NCI-H1930 (cell line): ENCODE measurements at regions not wholly inside any gene's neighbourhood (a gene's known extent, or its start where the extent isn't known, plus 50 kb on each side); places are given as distances from the start of the nearest gene placed in this dataset.
"Not testable (repeated sequence)": the region's sequence is repeated elsewhere in the genome, so short reads cannot be mapped to it uniquely, and the experiment has no call there.

Experiments
- DNase-seq, 2 experiments: peaks; one replicate each; lab custom pipeline; 2025; lab: John Stamatoyannopoulos, UW

DNA sequence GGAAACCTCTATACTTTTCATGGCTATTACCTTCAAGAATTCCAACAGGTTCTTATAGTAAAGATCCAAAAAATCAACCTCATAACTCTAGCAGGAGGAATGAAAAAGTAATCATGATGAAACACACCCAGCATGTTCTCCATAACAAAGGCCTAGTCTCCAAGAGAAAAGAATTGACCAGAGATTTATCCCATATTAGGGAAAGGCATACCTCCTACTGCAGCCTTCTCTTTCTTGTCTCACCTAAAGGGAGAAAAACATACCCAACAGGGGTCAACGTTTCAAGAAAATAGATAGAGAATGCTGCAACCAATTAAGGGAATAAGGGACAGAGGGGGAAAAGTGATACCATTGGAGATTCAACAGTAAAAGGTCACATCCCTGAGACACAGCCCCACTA is 262.5 kb downstream of the FRK start:
- no peak for DNase-seq

DNA sequence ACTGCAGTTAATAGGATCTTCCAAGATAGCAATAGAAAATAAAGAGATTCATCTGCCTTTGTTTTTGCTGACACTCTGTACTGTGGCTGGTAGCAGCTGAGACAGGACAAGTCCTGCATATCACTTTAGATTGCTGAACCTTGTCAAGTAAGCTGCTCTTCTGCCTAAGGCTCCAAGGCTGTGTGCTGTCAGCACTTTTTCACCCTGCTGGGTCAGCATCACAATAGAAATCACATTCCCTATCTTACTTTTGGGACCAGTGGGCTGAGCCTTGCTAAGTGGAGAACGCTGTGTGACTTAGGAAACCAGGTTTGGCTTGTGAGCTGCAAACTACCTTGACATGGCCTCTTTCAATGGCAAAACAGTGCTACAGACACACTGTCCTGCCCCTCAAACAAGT is 263.9 kb downstream of the FRK start:
- no peak for DNase-seq

DNA sequence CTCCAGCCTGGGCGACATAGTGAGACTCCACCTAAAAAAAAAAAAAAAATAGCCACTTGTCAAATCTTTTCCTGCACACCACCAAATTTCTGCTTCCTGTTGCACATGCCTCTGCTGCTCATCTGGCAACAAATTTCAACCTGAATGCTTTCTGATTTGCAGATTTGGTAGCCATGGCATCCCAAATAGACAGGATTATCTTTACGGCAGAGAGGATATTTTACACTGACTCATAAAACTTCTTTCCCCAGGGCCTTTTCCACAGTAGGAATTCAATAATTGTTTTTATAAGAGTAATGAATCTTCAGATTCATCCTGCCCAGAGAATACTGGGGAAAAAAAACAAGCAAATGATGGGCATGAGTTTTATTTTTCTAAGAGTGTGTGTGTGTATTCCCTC is 264.6 kb downstream of the FRK start:
- no peak for DNase-seq

DNA sequence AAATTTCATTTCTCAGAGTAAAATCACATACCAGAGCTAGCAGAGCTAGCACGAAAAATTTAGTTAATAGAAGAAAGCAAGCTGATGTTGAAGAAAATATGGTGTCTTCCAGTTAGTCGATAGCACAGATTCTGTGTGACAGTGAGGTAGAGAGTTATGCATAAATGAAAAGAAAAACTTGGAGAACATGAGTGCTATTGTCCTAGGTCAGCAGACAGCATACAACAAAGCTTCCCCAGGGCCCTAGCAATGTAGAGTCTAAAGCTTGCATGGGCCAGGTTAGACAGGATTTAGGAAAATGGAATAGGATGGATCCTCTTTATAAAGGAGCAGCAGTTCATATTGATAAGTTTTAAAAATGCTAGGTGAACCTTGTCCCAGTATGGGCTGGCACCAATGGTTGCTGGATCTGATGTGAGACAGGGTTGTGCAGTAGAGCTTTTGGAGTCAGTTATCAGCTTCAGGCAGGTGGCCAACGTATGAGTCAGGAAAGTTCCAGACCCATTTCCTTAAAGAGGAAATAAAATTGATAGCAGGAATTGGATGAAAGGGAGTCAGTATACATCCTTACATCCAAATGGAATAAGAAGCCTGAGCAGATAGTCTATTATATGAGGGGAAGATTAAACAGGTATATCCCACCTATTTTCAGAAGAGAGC is 277.2 kb downstream of the FRK start:
- DNase-seq = no peak

DNA sequence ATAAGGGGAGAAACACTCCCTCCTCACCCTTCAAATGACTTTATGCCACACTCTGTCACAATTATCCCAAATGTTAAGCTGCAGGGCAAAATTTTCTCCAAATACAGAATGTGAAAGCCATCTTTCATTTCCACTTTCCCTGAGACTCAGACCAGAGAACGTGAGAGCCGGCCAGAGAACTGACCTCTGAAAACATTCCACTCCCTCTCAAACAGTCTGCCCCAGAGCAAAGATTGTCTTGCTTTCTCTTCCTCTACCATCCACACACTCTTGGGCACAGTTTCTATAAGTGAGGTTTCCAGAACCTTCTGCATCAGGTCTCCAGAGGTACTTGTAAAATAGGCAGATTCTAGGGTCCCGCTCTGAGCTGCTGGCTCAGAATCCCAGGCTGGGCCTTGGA is 278.1 kb downstream of the FRK start:
- no peak for DNase-seq

DNA sequence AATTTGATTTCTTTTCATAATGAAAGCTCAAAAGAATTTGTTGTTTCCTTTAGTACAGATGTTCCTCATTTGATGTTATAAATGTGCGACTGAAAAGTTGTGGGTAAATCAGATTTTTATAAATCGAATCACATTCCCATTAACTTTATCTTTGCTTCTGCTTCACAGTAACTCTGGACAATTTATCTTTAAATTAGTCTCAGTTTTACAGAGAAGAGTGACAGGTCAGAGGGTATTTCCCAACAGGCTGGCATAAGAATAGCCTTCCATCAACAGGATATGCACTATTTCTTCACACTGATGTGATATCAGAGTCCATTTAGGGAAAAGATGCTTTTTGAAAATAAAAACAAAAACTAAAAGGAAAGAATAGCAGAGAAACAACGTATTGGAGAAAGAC is 286.9 kb downstream of the FRK start:
- DNase-seq = no peak

DNA sequence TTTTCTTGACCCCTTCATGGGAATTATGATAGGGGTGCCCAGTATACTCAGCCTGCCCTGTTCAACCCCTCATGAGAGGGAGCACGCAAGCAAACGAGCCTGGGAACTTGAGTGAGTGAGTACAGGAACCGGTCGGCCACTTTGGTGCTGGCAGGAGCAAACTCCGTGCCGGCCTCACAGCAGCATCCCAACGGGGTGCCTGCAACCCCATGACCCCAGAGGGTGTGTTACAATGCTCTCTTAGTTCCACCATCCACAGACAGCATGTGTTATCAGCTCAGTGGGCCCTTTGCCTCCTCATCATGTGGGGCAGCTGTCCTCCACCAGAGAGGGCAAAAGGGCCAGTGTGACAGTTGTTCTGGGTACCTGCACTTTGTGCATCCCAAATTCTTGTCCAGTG is 289.8 kb downstream of the FRK start:
- DNase-seq = no peak

DNA sequence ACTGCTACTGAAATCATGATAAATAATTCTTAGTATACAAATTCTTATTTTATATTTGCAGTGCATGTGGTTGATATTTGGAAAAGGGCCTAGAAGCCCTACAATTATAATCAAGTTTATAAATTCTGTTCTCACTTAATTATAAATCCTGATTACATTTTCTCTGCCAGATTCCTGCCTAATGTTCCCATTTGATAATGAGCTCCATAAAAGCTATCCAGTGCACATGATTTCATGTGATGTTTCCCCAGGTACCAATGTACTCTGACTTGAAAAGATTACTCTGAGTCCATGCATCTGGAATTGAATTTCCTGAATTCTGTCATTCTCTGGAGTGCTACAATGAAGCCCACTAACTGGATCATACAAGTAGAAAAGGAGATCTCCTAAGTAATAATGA is 292.2 kb downstream of the FRK start:
- no peak for DNase-seq

DNA sequence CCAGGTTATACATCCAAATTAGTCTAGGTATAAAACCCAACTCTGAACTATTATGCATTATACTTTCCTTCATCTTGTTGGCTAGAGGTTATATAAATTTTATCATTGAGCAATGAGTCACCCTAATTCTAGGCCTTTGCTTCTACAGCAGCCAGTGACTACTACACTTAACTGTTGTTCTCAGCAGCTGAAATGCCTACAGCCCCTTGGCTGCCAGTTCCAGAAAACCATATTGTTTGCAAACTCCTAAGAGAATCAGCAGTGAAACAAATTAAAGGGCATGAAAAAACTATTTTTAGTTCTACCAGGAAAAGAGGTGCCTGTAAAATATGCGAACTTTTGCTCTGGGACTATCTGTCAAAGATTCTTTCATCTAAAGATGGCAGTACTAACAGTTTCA is 292.8 kb downstream of the FRK start:
- no peak for DNase-seq

DNA sequence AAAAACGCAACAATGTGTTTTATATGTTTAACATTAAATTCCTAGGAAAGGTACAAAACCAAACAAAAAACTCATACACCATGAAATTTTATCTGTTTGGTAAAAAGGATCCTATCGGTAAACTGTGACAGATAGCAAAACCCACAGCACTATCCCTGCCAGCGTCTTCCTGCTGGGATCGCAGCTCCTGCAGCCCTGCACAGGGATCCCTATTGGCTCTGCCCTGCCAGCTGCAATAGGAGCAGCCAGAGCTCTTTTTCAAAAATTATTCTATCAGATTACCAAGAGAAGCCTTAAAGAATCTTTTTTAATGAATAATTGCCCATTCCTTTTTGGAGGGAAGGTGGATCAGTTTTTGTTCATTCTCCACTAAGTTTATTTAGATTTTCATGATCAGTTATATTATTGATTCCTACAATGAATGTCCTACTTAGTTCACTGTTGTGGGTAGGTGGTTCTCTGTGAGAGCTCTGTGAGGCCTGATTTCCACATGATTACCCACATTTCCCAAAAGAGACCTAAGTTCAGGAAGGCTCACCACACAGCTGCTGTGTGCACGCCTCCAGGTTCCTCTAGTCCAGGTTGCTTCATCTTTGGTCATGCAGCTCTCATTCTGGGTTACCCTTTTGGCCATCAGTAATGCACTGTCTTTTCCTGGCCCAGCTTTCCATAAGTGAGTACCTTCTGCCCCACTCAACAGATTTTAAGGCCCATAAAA is 293.8 kb downstream of the FRK start:
- DNase-seq = no peak

DNA sequence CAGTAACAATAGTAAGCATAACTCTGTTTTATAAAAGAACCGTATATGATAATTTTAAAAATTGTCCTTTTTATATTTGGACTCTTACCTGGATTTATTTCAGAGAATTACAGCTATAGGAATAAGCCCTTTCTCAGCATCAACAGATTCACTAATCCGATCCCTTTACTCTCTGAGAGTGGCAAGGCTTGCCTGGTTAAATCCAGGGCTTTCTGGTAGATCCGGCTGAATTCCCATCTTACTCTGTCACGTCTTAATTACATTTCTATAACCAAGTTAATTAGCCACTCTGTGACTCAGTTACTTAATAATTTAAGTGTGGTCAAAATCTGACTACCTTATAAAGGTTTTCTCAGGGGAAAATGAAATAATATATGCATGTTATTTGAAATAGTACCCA is 294.7 kb downstream of the FRK start:
- no peak for DNase-seq

DNA sequence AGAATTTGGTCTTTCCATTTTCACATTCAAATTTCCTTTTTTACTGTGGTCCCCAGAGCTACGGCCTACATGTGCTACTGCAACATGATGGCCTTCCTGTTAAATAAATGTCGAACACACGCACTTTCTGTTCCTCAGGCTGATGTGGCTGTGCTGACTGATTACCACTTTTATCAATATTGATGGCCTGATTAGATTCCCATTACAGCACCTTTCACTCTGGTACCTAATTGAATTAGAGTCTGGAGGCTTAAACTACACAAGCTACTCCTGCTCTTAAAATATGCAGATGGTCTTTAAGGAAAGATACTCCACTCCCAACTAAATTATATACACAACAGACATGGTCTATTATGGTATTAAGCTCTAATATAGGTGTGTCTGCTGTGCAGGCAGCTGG is 301.6 kb downstream of the FRK start:
- DNase-seq = no peak

DNA sequence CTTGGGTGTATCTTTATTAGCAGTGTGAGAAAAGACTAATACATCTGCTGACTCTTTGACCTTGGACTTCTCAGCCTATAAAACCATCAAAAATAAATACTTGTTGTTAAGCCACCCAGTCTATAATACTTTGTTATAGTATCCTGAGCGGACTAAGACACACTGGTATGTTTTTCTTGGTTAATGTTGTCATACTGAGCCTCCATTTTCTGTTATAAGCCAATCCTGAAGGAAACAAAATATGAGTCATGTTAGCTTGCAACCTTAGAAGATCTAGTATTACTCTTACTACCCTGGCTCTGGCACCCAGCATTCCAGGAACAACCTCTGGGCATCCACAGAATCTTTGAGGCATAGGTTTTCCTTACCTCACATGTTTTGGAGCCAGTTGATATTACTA is 307.2 kb downstream of the FRK start:
- no peak for DNase-seq

DNA sequence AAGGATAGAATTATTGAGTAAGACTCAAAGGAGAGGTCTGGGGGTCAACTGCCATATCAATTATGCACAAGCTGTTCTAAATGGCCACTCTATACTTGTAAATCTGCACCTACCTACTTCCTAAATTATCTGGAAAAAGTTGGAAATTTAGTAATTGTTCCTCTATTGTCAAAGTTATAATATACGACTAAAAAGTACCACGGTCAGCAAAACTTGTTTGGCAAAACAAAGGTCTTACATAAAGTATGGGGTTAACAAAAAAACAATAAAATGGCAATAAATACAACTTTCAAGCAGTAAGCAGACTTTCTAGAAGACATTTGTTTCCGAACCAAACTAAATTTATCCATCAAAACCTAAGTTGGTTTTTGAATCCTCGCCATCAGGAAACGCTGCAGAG is 309.7 kb downstream of the FRK start:
- no peak for DNase-seq

DNA sequence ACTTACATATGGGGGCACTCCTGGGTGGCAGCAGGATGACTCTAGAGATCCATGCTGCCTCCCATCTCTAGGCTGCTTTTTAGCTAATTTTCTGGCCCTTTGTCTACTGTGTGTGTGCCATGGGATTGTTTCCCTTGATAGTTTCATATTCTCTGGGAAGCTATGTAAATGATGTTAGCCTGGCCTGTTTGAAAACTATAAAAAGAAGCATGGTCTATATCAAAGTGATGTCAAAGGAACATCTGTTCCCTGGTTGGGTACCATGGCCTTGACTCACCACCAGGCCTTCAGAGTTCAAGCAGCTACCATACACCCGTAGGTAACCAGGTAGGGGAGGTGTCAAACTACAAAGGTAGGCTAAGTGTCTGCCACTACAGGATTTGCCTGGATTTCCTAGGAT is 310.4 kb downstream of the FRK start:
- no peak for DNase-seq

DNA sequence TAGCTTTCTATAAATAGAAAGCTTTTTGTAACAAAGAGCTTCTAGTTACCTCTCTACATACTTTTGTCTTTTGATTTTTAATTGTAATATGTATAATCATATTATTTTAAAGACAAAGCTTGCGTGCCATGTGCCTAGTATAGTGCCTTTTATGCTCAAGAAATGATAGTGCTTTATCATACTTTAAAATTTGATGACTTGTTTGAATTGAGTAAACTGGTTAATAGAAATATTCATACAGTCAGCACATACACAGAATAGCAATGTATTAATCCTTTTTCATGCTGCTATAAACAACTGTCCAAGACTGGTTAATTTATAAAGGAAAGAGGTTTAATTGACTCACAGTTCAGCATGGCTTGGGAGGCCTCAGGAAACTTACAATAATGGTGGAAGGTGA is 313.0 kb downstream of the FRK start:
- no peak for DNase-seq

DNA sequence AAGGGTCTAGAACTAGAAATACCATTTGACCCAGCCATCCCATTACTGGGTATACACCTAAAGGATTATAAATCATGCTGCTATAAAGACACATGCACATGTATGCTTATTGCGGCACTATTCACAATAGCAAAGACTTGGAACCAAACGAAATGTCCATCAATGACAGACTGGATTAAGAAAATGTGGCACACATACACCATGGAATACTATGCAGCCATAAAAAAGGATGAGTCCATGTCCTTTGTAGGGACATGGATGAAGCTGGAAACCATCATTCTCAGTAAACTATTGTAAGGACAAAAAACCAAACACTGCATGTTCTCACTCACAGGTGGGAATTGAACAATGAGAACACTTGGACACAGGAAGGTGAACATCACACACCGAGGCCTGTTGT is 314.1 kb downstream of the FRK start:
- not testable (repeated sequence) for DNase-seq

DNA sequence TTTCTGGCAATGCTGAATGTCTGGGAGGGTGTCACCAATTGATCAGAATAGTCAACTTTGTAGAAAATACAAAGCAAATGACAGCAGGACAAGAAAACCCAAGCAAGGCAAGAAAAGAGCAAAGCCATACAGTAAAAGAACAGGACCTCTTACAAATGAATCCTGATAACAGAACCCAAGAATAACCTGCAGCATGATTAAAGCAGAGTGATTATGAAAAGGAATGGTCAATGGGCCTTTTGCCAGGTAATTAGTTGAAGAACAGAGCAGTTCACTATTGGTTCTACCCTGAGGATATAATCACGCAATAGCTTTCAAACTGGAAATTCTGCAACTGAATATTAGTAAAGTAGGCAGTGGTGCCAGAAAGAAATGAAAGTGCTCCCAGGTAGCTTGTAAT is 319.8 kb downstream of the FRK start:
- DNase-seq = no peak

DNA sequence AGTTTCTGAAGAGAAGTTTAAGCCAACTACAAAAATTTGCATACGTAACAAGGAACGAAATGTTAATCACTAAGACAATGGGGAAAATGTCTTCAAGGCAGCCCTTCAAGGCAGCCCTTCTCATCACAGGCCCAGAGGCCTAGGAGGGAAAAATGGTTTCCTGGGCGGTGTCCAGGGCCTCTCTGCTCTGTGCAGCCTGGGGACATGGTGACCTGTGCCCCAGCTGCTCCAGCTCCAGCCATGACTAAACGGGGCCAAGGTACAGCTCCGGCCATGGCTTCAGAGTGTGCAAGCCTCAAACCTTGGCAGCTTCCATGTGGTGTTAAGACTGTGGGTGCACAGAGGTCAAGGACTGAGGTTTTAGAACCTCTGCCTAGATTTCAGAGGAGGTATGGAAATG is 325.1 kb downstream of the FRK start:
- no peak for DNase-seq

DNA sequence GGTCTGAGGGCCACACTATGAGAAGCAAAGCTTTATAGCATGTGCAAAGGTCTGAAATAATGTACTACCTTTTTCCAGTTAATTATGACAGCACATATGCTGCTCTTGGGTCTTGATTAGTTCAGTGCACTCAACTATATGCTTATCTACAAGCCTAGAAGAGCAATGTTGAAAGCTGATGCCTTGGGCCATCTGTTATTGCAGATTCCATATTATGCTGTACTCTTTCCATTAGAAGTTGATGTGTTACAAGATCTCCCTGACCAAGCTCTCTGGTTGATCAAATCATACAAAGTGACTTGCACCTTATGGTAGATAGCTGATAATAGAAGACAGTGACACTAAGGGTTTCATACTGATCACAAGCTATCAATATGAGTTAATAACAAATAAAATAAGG is 327.3 kb downstream of the FRK start:
- no peak for DNase-seq

DNA sequence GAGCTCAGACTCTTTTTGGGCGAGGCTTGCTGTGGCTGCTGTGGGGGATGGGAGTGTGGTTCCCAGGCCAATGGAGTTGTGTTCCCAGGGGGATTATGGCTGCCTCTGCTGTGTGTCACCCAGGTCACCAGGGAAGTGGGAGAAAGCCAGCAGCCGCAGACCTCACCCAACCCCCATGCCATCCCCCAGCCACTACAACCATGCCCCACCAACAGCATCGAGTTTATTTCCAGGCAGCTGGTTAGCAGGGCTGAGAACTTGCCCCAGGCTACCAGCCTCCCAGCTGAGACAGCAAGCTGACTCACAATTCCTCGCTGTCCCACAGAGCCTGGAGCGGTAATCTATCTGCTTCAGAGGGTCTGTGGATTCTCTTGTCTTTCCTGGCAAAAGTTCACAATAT is 331.7 kb downstream of the FRK start:
- DNase-seq = no peak

DNA sequence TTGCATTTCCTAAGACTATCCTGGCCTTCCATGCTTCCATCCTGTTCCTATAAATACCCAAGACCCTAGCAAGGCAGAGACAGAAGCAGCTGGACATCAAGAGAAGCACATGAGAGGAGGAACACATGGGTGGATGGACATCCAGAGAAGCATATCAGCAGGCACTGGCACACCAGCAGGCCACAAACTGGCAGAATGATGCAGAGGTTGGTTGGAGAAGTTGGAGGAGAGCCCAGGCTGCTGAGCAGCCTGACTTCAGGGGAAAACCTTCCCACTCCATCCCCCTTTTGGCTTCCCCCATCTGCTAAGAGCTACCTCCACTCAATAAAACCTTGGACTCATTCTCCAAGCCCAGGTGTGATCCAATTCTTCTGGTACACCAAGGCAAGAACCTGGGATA is 332.5 kb downstream of the FRK start:
- no peak for DNase-seq

DNA sequence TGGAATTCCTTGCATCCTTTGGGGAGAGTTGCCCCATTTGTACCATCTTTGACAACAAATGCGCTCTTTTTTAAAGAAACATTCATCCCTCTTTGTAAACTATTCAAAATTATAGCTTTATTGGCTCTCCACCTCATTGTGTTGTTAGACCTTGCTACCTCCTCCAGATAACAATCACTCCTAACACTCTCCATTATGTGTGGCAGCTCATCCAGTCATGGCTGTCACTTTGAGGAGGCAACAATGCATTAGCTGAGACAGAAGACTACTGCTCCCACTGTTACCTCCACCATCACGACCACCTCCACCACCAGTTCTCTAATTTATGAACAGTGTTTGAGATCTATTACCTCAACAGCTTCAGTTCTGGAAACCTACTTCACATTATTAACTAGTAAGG is 339.1 kb downstream of the FRK start:
- DNase-seq = no peak

DNA sequence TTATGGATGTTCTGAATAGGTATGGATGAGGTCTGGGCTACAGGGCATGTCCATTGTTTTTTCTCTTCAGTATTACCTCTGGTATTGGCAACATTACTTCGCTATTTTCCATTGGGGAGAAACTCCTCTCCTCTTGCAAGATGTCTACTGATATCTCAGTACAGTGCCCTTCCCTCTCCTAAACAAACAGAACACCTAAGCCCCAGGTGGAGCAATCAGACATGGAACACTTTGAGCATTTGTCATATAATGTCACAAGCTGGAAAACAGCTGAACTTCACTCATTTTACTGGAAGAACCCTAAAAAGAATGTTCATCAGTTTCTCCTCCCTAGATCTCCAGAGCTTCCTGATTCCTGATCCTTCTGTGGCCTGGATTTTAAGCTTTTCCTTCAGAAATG is 339.8 kb downstream of the FRK start:
- no peak for DNase-seq
